NT2/D1 (cell line): ENCODE measurements at regions not wholly inside any gene's neighbourhood (a gene's known extent, or its start where the extent isn't known, plus 50 kb on each side); places are given as distances from the start of the nearest gene placed in this dataset.

ENCODE experiments used
- SUZ12 ChIP-seq: IDR thresholded peaks from 2 replicates; pipeline ENCODE4 v1.6.1; 2011; ENCODE audit not compliant: insufficient read length, insufficient read depth; ENCODE audit errors: extremely low read depth
- YY1 ChIP-seq: IDR thresholded peaks from 2 replicates; pipeline ENCODE4 v1.6.1; 2011; ENCODE audit not compliant: insufficient read length, insufficient read depth

- TF ChIP-seq SUZ12 (no peak), YY1 (no peak)
These were observed 253.2 kb downstream of the INHBA start for GRCh38 chr7:41449694-41450093.
